Chondrocyte (in vitro differentiated cells): ENCODE measurements at regions not wholly inside any gene's neighbourhood (a gene's known extent, or its start where the extent isn't known, plus 50 kb on each side); places are given as distances from the start of the nearest gene placed in this dataset.

Experiments used
- DNase-seq: peaks from one replicate; pipeline ENCODE4 v3.0.0; 2021; ENCODE audit warnings: mixed read lengths, low spot score
- H3K27ac Mint-ChIP-seq: one replicate; pipeline ENCODE4 v1.8.0; 2021; ENCODE audit warnings: mild to moderate bottlenecking, moderate library complexity, mixed read lengths; ENCODE audit not compliant: unreplicated experiment
- H3K27me3 Mint-ChIP-seq: 2 replicates; pipeline ENCODE4 v1.8.0; 2021; ENCODE audit warnings: low read depth, mixed read lengths
- H3K36me3 Mint-ChIP-seq: 2 replicates; pipeline ENCODE4 v1.8.0; 2021; ENCODE audit warnings: low read depth, mixed read lengths
- H3K4me1 Mint-ChIP-seq: 2 replicates; pipeline ENCODE4 v1.8.0; 2021; ENCODE audit warnings: low read depth, mild to moderate bottlenecking, mixed read lengths
- H3K4me3 Mint-ChIP-seq: one replicate; pipeline ENCODE4 v1.8.0; 2021; ENCODE audit warnings: mild to moderate bottlenecking, moderate library complexity, mixed read lengths; ENCODE audit not compliant: unreplicated experiment
- H3K9me3 Mint-ChIP-seq: 2 replicates; pipeline ENCODE4 v1.8.0; 2021; ENCODE audit warnings: low read depth, mixed read lengths
- CTCF ChIP-seq: fragments of 200-600 bp; sonication (generic); IDR thresholded peaks from 2 replicates; pipeline ENCODE4 v1.5.0; 2021; ENCODE audit warnings: antibody characterized with exemption, mild to moderate bottlenecking, moderate library complexity

GRCh38 chr3:40930131-40930538 is 269.2 kb upstream of the CTNNB1 start:
- H3K27ac Mint-ChIP-seq: no peak overlapping the region
- no peak for DNase-seq
- peaks cover 23% of the 10 kb centered on the region for H3K9me3 Mint-ChIP-seq
- H3K36me3 Mint-ChIP-seq: peaks cover 3% of the 10 kb centered on the region
- H3K27me3 Mint-ChIP-seq: peaks cover 2% of the 10 kb centered on the region
- peaks cover 3% of the 10 kb centered on the region for H3K4me1 Mint-ChIP-seq
- TF ChIP-seq CTCF: no peak
- H3K4me3 Mint-ChIP-seq: no peak overlapping the region

- no peak for TF ChIP-seq CTCF
- H3K4me3 Mint-ChIP-seq: no peak overlapping the region
- H3K4me1 Mint-ChIP-seq: no peaks in the 10 kb centered on the region
- H3K9me3 Mint-ChIP-seq: peaks cover 23% of the 10 kb centered on the region
- no peak for DNase-seq
- H3K27ac Mint-ChIP-seq: no peak overlapping the region
- peaks cover 3% of the 10 kb centered on the region for H3K36me3 Mint-ChIP-seq
- peaks cover 2% of the 10 kb centered on the region for H3K27me3 Mint-ChIP-seq
Observed at GRCh38 chr3:40930756-40931155, 268.5 kb upstream of the CTNNB1 start.

- H3K4me3 Mint-ChIP-seq: no peak overlapping the region
- peaks cover 14% of the 10 kb centered on the region for H3K9me3 Mint-ChIP-seq
- no peak for TF ChIP-seq CTCF
- peaks cover 38% of the 10 kb centered on the region for H3K4me1 Mint-ChIP-seq
- DNase-seq: no peak
- H3K27me3 Mint-ChIP-seq: no peaks in the 10 kb centered on the region
- H3K36me3 Mint-ChIP-seq: no peaks in the 10 kb centered on the region
- peak overlapping the region; percentile 90 for H3K27ac Mint-ChIP-seq
Observed at GRCh38 chr3:40938591-40938990, 260.7 kb upstream of the CTNNB1 start.

GRCh38 chr3:40939030-40939740 is 260.1 kb upstream of the CTNNB1 start:
- TF ChIP-seq CTCF: no peak
- no peak for DNase-seq
- peaks cover 8% of the 10 kb centered on the region for H3K9me3 Mint-ChIP-seq
- H3K36me3 Mint-ChIP-seq: no peaks in the 10 kb centered on the region
- peak overlapping the region; percentile 90 for H3K27ac Mint-ChIP-seq
- H3K4me1 Mint-ChIP-seq: peaks cover 38% of the 10 kb centered on the region
- H3K4me3 Mint-ChIP-seq: peak overlapping the region; percentile 8
- H3K27me3 Mint-ChIP-seq: no peaks in the 10 kb centered on the region

- TF ChIP-seq CTCF: no peak
- DNase-seq: no peak
- Mint-ChIP-seq H3K36me3 (no peaks in the 10 kb centered on the region), H3K9me3 (peaks cover 7% of the 10 kb centered on the region), H3K4me1 (peaks cover 38% of the 10 kb centered on the region), H3K4me3 (no peak overlapping the region), H3K27ac (peak overlapping the region; percentile 90), H3K27me3 (no peaks in the 10 kb centered on the region)
Observed at GRCh38 chr3:40939741-40940130, 259.6 kb upstream of the CTNNB1 start.
